Peyer's patch (tissue), 4 donors: ENCODE measurements at regions not wholly inside any gene's neighbourhood (a gene's known extent, or its start where the extent isn't known, plus 50 kb on each side); places are given as distances from the start of the nearest gene placed in this dataset.
A peak's percentile ranks its signal among the peaks of the same experiment; 100 is the strongest.
"Not testable (repeated sequence)": the region's sequence is repeated elsewhere in the genome, so short reads cannot be mapped to it uniquely, and the experiment has no call there.

ENCODE experiments used
- DNase-seq, 3 donors: peaks; one replicate each; pipeline ENCODE4 v3.0.0-alpha.2; 2017 to 2019
- H3K27ac ChIP-seq, 4 donors: fragments of 200-600 bp; sonication (generic); one replicate each; pipeline ENCODE4 v1.5.1; 2016 to 2019
- H3K27me3 ChIP-seq, 2 donors: fragments of 200-600 bp; sonication (generic); one replicate each; pipeline ENCODE4 v1.5.1; 2019
- H3K36me3 ChIP-seq, 3 donors: fragments of 200-600 bp; sonication (generic); one replicate each; pipeline ENCODE4 v1.5.1; 2016 to 2019
- H3K4me1 ChIP-seq, 4 donors: fragments of 200-600 bp; sonication (generic); one replicate each; pipeline ENCODE4 v1.5.1; 2016 to 2019
- H3K4me3 ChIP-seq, 4 donors: fragments of 200-600 bp; sonication (generic); 1 replicate in 3 of 4; 2 replicates in 1 of 4; pipeline ENCODE4 v1.5.1; 2016 to 2019; ENCODE audit warnings: mild to moderate bottlenecking in 1 of 4
- H3K9me3 ChIP-seq, 4 donors: fragments of 200-600 bp; sonication (generic); one replicate each; pipeline ENCODE4 v1.5.1; 2016 to 2019; ENCODE audit warnings: mild to moderate bottlenecking in 1 of 4
- CTCF ChIP-seq, 6 experiments: fragments of 450-650 bp in 4 of 6; fragments of 200-600 bp in 2 of 6; sonication (generic) in 1 of 6; IDR thresholded peaks; one replicate each; pipeline ENCODE4 v1.5.1; 2017 to 2019; ENCODE audit warnings: antibody characterized with exemption in 6 of 6, mild to moderate bottlenecking in 3 of 6, moderate library complexity in 1 of 6
- POLR2A ChIP-seq, 2 donors: fragments of 450-650 bp; IDR thresholded peaks; one replicate each; pipeline ENCODE4 v1.5.1; 2017; ENCODE audit warnings: antibody characterized with exemption in 2 of 2, mild to moderate bottlenecking in 2 of 2, moderate library complexity in 2 of 2

- TF ChIP-seq CTCF (IDR thresholded peaks at IDR 0.05) = no peak
- no peak for TF ChIP-seq POLR2A (IDR thresholded peaks at IDR 0.05)
- Histone ChIP-seq H3K4me1 (no peaks in the 10 kb centered on the region), H3K4me3 (no peak overlapping the region), H3K27me3 (no peaks in the 10 kb centered on the region), H3K9me3 (no peaks in the 10 kb centered on the region), H3K36me3 (no peaks in the 10 kb centered on the region), H3K27ac (no peak overlapping the region)
- no peak for DNase-seq
Observed at GRCh38 chr12:29891792-29892191, 108.0 kb upstream of the TMTC1 start.

GRCh38 chr12:29889737-29890136 lies 106.0 kb upstream of the TMTC1 start:
- Histone ChIP-seq H3K4me1 (no peaks in the 10 kb centered on the region), H3K27me3 (no peaks in the 10 kb centered on the region), H3K4me3 (no peak overlapping the region), H3K9me3 (no peaks in the 10 kb centered on the region), H3K36me3 (no peaks in the 10 kb centered on the region), H3K27ac (no peak overlapping the region)
- peak in 1 of 6 experiments; percentile 29 for TF ChIP-seq CTCF (IDR thresholded peaks at IDR 0.05)
- TF ChIP-seq POLR2A (IDR thresholded peaks at IDR 0.05) = no peak
- DNase-seq = peak in 1 of 3 donors; percentile 61

GRCh38 chr12:29888777-29889176 lies 105.0 kb upstream of the TMTC1 start:
- DNase-seq = no peak
- H3K9me3 ChIP-seq = no peaks in the 10 kb centered on the region
- H3K27ac ChIP-seq = no peak overlapping the region
- no peaks in the 10 kb centered on the region for H3K4me1 ChIP-seq
- no peaks in the 10 kb centered on the region for H3K36me3 ChIP-seq
- no peaks in the 10 kb centered on the region for H3K27me3 ChIP-seq
- TF ChIP-seq CTCF (IDR thresholded peaks at IDR 0.05) = no peak
- TF ChIP-seq POLR2A (IDR thresholded peaks at IDR 0.05) = no peak
- H3K4me3 ChIP-seq = no peak overlapping the region

- H3K27me3 ChIP-seq = not testable (repeated sequence)
Observed at GRCh38 chr12:29884957-29885356, 101.2 kb upstream of the TMTC1 start.

GRCh38 chr12:29883941-29884554 lies 100.3 kb upstream of the TMTC1 start:
- TF ChIP-seq POLR2A (IDR thresholded peaks at IDR 0.05) (no peak), CTCF (IDR thresholded peaks at IDR 0.05) (no peak)
- Histone ChIP-seq H3K27ac (no peak overlapping the region), H3K4me1 (no peaks in the 10 kb centered on the region), H3K36me3 (no peaks in the 10 kb centered on the region), H3K27me3 (no peaks in the 10 kb centered on the region), H3K4me3 (no peak overlapping the region), H3K9me3 (no peaks in the 10 kb centered on the region)
- no peak for DNase-seq

More at GRCh38 chr12:29884957-29885356, 101.2 kb upstream of the TMTC1 start:
- not testable (repeated sequence) for H3K4me1 ChIP-seq, H3K36me3 ChIP-seq, H3K27ac ChIP-seq, H3K9me3 ChIP-seq, DNase-seq, H3K4me3 ChIP-seq

- TF ChIP-seq CTCF (IDR thresholded peaks at IDR 0.05) (no peak), POLR2A (IDR thresholded peaks at IDR 0.05) (no peak)
- H3K4me1 ChIP-seq = no peaks in the 10 kb centered on the region
- no peaks in the 10 kb centered on the region for H3K36me3 ChIP-seq
- no peaks in the 10 kb centered on the region for H3K27me3 ChIP-seq
- DNase-seq = no peak
- no peak overlapping the region for H3K27ac ChIP-seq
- no peak overlapping the region for H3K4me3 ChIP-seq
- no peaks in the 10 kb centered on the region for H3K9me3 ChIP-seq
Observed at GRCh38 chr12:29883525-29883924, 99.8 kb upstream of the TMTC1 start.
